ENCODE measurements at regions not wholly inside any gene's neighbourhood (a gene's known extent, or its start where the extent isn't known, plus 50 kb on each side); places are given as distances from the start of the nearest gene placed in this dataset.

- DNase-seq, result no peak
Measured at GRCh38 chr3:21801631-21802030, 50.6 kb upstream of the ZNF385D start.

GRCh38 chr3:21803604-21804003 lies 52.6 kb upstream of the ZNF385D start:
- no peak for DNase-seq

- no peak for DNase-seq
Measured at GRCh38 chr3:21804330-21804729, 53.3 kb upstream of the ZNF385D start.

GRCh38 chr3:21806733-21807132 lies 55.7 kb upstream of the ZNF385D start:
- DNase-seq, result no peak

- DNase-seq, result no peak
Measured at GRCh38 chr3:21825684-21826083, 74.7 kb upstream of the ZNF385D start.

- DNase-seq, result no peak
Measured at GRCh38 chr3:21826416-21826815, 75.4 kb upstream of the ZNF385D start.

- DNase-seq, result no peak
Measured at GRCh38 chr3:21830541-21830940, 79.5 kb upstream of the ZNF385D start.

- DNase-seq, result no peak
Measured at GRCh38 chr3:21835264-21835663, 84.3 kb upstream of the ZNF385D start.

GRCh38 chr3:21836227-21836626 lies 85.2 kb upstream of the ZNF385D start:
- no peak for DNase-seq

- DNase-seq, result no peak
Measured at GRCh38 chr3:21839176-21839575, 88.2 kb upstream of the ZNF385D start.

- DNase-seq, result no peak
Measured at GRCh38 chr3:21839592-21839991, 88.6 kb upstream of the ZNF385D start.

- DNase-seq, result no peak
Measured at GRCh38 chr3:21847005-21847404, 96.0 kb upstream of the ZNF385D start.

GRCh38 chr3:21859124-21860081 lies 108.4 kb upstream of the ZNF385D start:
- no peak for DNase-seq

GRCh38 chr3:21860082-21860475 lies 109.1 kb upstream of the ZNF385D start:
- DNase-seq, result no peak

- DNase-seq, result no peak
Measured at GRCh38 chr3:21860657-21861056, 109.6 kb upstream of the ZNF385D start.

- DNase-seq, result no peak
Measured at GRCh38 chr3:21876782-21877181, 125.8 kb upstream of the ZNF385D start.

GRCh38 chr3:21877214-21877754 lies 126.3 kb upstream of the ZNF385D start:
- no peak for DNase-seq

GRCh38 chr3:21879184-21879886 lies 128.3 kb upstream of the ZNF385D start:
- DNase-seq, result no peak

GRCh38 chr3:21888656-21889055 lies 137.6 kb upstream of the ZNF385D start:
- DNase-seq, result no peak

- no peak for DNase-seq
Measured at GRCh38 chr3:21889166-21889565, 138.2 kb upstream of the ZNF385D start.

GRCh38 chr3:21892104-21892503 lies 141.1 kb upstream of the ZNF385D start:
- DNase-seq, result no peak

GRCh38 chr3:21893242-21893641 lies 142.2 kb upstream of the ZNF385D start:
- DNase-seq, result no peak

- no peak for DNase-seq
Measured at GRCh38 chr3:21894459-21895340, 143.7 kb upstream of the ZNF385D start.

Measured in stimulated activated CD8-positive, alpha-beta memory T cell treated with anti-CD3 and anti-CD28 coated beads, Interleukin-4, amount 100 ng/mL, for 48 hours (primary cell).